GM19239 (cell line): ENCODE measurements at regions not wholly inside any gene's neighbourhood (a gene's known extent, or its start where the extent isn't known, plus 50 kb on each side); places are given as distances from the start of the nearest gene placed in this dataset.

ENCODE experiments used
- DNase-seq: peaks from one replicate; pipeline ENCODE4 v3.0.0; 2011; ENCODE audit warnings: low spot score; ENCODE audit not compliant: insufficient read length
- FAIRE-seq: peaks from 2 replicates; lab custom pipeline; 2011; peaks lifted over from hg19 to GRCh38; lab: Jason Lieb, UNC

DNA sequence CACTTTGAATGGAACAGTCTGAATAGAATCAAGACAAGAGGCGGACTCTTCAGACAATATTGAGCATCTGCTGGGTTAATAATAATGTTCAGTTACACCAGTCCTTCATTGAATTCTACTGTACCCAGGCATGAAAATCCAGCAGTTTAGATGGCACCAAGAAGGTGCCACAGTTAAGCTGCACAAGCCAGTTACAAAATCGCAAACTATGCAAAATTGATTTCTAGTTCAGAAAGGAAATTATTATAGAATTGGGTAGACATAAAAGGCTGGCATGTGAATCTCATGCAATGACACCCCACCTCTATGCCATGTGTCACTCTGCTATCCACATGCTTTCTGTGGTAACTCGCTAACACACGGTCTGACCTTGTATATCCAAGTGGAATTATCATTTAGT is 105.8 kb upstream of the VCX3A start:
- FAIRE-seq (no peak), DNase-seq (no peak)

GRCh38 chrX:6614506-6614905 is 79.6 kb upstream of the VCX3A start:
- DNase-seq, result no peak
- no peak for FAIRE-seq

GRCh38 chrX:6599230-6599860 is 64.4 kb upstream of the VCX3A start:
- FAIRE-seq, result no peak
- no peak for DNase-seq
